ENCODE measurements at regions not wholly inside any gene's neighbourhood (a gene's known extent, or its start where the extent isn't known, plus 50 kb on each side); places are given as distances from the start of the nearest gene placed in this dataset.

- TF ChIP-seq CTCF (IDR thresholded peaks at IDR 0.05) (no peak), POLR2A (IDR thresholded peaks at IDR 0.05) (no peak)
Measured at GRCh38 chr3:153722157-153722556, 399.0 kb upstream of the ARHGEF26 start.
